ENCODE measurements at regions not wholly inside any gene's neighbourhood (a gene's known extent, or its start where the extent isn't known, plus 50 kb on each side); places are given as distances from the start of the nearest gene placed in this dataset.

- H4K8ac ChIP-seq (ENCODE audit: extremely low read depth, insufficient read depth, low read length), result no peak overlapping the region
- no peaks in the 10 kb centered on the region for H3K23me2 ChIP-seq (ENCODE audit: low read depth, low read length)
- no peak overlapping the region for H3K4me2 ChIP-seq (ENCODE audit: insufficient read depth in 1 of 2, low read depth in 2 of 2, low read length in 2 of 2)
- H4K91ac ChIP-seq (replicated peaks; ENCODE audit: insufficient read length, low read length), result no peak overlapping the region
- no peak overlapping the region for H3K4me3 ChIP-seq (ENCODE audit: extremely low read depth in 1 of 4, insufficient read depth in 2 of 4, low read depth in 3 of 4, low read length in 4 of 4)
- CTCF ChIA-PET (ENCODE audit: partially characterized antibody), result no interaction called here
- H3K4me1 ChIP-seq (replicated peaks in 1 of 4; ENCODE audit: control insufficient read depth in 3 of 4, insufficient read depth in 4 of 4, low read length in 3 of 4), result no peaks in the 10 kb centered on the region
- H3K27me3 ChIP-seq (replicated peaks in 1 of 4; ENCODE audit: control insufficient read depth in 3 of 4, extremely low read depth in 1 of 4, insufficient read depth in 3 of 4, low read length in 3 of 4), result no peaks in the 10 kb centered on the region
- TF ChIP-seq EP300 (IDR thresholded peaks at IDR 0.05; ENCODE audit: borderline replicate concordance in 1 of 2, low read depth in 2 of 2, low read length in 2 of 2), result no peak
- TF ChIP-seq PHF8 (conservative IDR thresholded peaks at IDR 0.05; ENCODE audit: low read depth, low read length), result no peak
- no peak for TF ChIP-seq TEAD4 (IDR thresholded peaks at IDR 0.05; ENCODE audit: low read depth, low read length)
- TF ChIP-seq JUN (IDR thresholded peaks at IDR 0.05; ENCODE audit: low read depth, low read length), result no peak
- no peak for TF ChIP-seq MAFK (IDR thresholded peaks at IDR 0.05; ENCODE audit: low read depth, low read length)
- TF ChIP-seq SIRT6 (IDR thresholded peaks at IDR 0.05; ENCODE audit: low read length), result no peak
- no peak for TF ChIP-seq ASH2L (IDR thresholded peaks at IDR 0.05; ENCODE audit: low read length)
- no peak for TF ChIP-seq POLR2A (IDR thresholded peaks at IDR 0.05; ENCODE audit: control extremely low read depth in 1 of 2, low read depth in 2 of 2, low read length in 2 of 2)
- no peak for TF ChIP-seq NANOG (IDR thresholded peaks at IDR 0.05; ENCODE audit: insufficient read depth, low read depth, low read length, poor library complexity, severe bottlenecking)
- TF ChIP-seq RBBP5 (IDR thresholded peaks at IDR 0.05; ENCODE audit: borderline replicate concordance, low read depth, low read length), result no peak
- TF ChIP-seq CHD2 (IDR thresholded peaks at IDR 0.05; ENCODE audit: low read length), result no peak
- TF ChIP-seq GABPA (IDR thresholded peaks at IDR 0.05; ENCODE audit: borderline replicate concordance, insufficient read depth, low read length), result no peak
- H2BK120ac ChIP-seq (replicated peaks; ENCODE audit: low read depth, low read length), result no peak overlapping the region
- H2AK5ac ChIP-seq (ENCODE audit: low read depth, low read length), result no peak overlapping the region
- no peak overlapping the region for H3K23ac ChIP-seq (ENCODE audit: insufficient read length)
- H3K79me2 ChIP-seq (ENCODE audit: control insufficient read depth in 1 of 2, insufficient read depth in 2 of 2, low read length in 2 of 2), result no peaks in the 10 kb centered on the region
- H3K56ac ChIP-seq (replicated peaks; ENCODE audit: insufficient read length, low read depth, low read length), result no peak overlapping the region
- H3K27ac ChIP-seq (ENCODE audit: low read depth, low read length), result no peak overlapping the region
- no peaks in the 10 kb centered on the region for H3K79me1 ChIP-seq (ENCODE audit: low read depth, low read length)
- no peaks in the 10 kb centered on the region for H3K36me3 ChIP-seq (ENCODE audit: control insufficient read depth in 2 of 4, insufficient read depth in 4 of 4, low read length in 3 of 4)
- no peaks in the 10 kb centered on the region for H3K9me3 ChIP-seq (ENCODE audit: insufficient read depth in 2 of 2, low read depth in 1 of 2, low read length in 1 of 2)
- POLR2A ChIA-PET (ENCODE audit: partially characterized antibody), result no interaction called here
- H3K14ac ChIP-seq (ENCODE audit: insufficient read length), result no peak overlapping the region
- no peak overlapping the region for H2BK12ac ChIP-seq (ENCODE audit: low read depth, low read length)
- 95% methylated on average over 4 of the region's 4 CpGs; no CpG with 5 or more reads in 1 of the 2 experiments for WGBS, 2 experiments (ENCODE audit: extremely low coverage in 1 of 2, insufficient coverage in 1 of 2, insufficient read length in 1 of 2, insufficient replicate concordance in 2 of 2, low coverage in 1 of 2, low lambda C conversion rate in 2 of 2, missing lambda C conversion rate in 1 of 2)
- no peak overlapping the region for H2BK5ac ChIP-seq (ENCODE audit: low read depth, low read length)
- no peak overlapping the region for H4K5ac ChIP-seq (ENCODE audit: insufficient read length, low read depth, low read length)
- H3K18ac ChIP-seq (ENCODE audit: extremely low read depth, low read length), result no peak overlapping the region
- H2BK20ac ChIP-seq (ENCODE audit: low read length), result no peak overlapping the region
- no peak overlapping the region for H2AFZ ChIP-seq (ENCODE audit: low read length)
- no peak overlapping the region for H2BK15ac ChIP-seq (ENCODE audit: low read length)
- DNase-seq (ENCODE audit: low read depth in 1 of 2, low spot score in 2 of 2) (no peak), FAIRE-seq (no peak)
- no peak overlapping the region for H3K9ac ChIP-seq (replicated peaks in 1 of 4; ENCODE audit: extremely low read depth in 1 of 4, low read depth in 3 of 4, low read length in 3 of 4)
- no peaks in the 10 kb centered on the region for H4K20me1 ChIP-seq (replicated peaks in 1 of 2; ENCODE audit: control insufficient read depth in 1 of 2, insufficient read depth in 2 of 2, low read length in 2 of 2)
- no peak overlapping the region for H3K4ac ChIP-seq (replicated peaks; ENCODE audit: insufficient read length, low read depth, low read length)
Observed at GRCh38 chrX:124488412-124489161, 142.2 kb downstream of the SH2D1A start.

Measured in H1 (cell line).